HEK293 (cell line): ENCODE measurements at regions not wholly inside any gene's neighbourhood (a gene's known extent, or its start where the extent isn't known, plus 50 kb on each side); places are given as distances from the start of the nearest gene placed in this dataset.

Source experiments
- SALL2 ChIP-seq: fragments of 450-650 bp; formaldehyde crosslinking; IDR thresholded peaks from 2 replicates; pipeline ENCODE4 v1.5.0; 2017; ENCODE audit warnings: missing biosample characterization, mild to moderate bottlenecking, missing genetic modification characterization, borderline replicate concordance
- ZBTB8A ChIP-seq: fragments of 450-650 bp; formaldehyde crosslinking; IDR thresholded peaks from 2 replicates; pipeline ENCODE4 v1.5.1; 2016; ENCODE audit warnings: missing biosample characterization, missing genetic modification characterization
- ZNF121 ChIP-seq: fragments of 450-650 bp; formaldehyde crosslinking; IDR thresholded peaks from 2 replicates; pipeline ENCODE4 v1.5.1; 2016; ENCODE audit warnings: missing biosample characterization, missing genetic modification characterization
- ZNF311 ChIP-seq: fragments of 450-650 bp; formaldehyde crosslinking; IDR thresholded peaks from 2 replicates; pipeline ENCODE4 v1.5.1; 2017; ENCODE audit warnings: missing biosample characterization, missing genetic modification characterization, borderline replicate concordance
- ZNF423 ChIP-seq: fragments of 450-650 bp; formaldehyde crosslinking; IDR thresholded peaks from 2 replicates; pipeline ENCODE4 v1.5.1; 2016; ENCODE audit warnings: missing biosample characterization, missing genetic modification characterization
- ZNF639 ChIP-seq: fragments of 450-650 bp; formaldehyde crosslinking; IDR thresholded peaks from 2 replicates; pipeline ENCODE4 v1.5.1; 2016; ENCODE audit warnings: missing biosample characterization, missing genetic modification characterization
- ZSCAN16 ChIP-seq: fragments of 450-650 bp; formaldehyde crosslinking; IDR thresholded peaks from 2 replicates; pipeline ENCODE4 v1.5.1; 2016; ENCODE audit warnings: missing biosample characterization, missing genetic modification characterization
- TF ChIP-seq, protein P1 (sequence below): fragments of 450-650 bp; formaldehyde crosslinking; IDR thresholded peaks from 2 replicates; pipeline ENCODE4 v1.5.1; 2016; ENCODE audit warnings: missing biosample characterization, missing genetic modification characterization

DNA sequence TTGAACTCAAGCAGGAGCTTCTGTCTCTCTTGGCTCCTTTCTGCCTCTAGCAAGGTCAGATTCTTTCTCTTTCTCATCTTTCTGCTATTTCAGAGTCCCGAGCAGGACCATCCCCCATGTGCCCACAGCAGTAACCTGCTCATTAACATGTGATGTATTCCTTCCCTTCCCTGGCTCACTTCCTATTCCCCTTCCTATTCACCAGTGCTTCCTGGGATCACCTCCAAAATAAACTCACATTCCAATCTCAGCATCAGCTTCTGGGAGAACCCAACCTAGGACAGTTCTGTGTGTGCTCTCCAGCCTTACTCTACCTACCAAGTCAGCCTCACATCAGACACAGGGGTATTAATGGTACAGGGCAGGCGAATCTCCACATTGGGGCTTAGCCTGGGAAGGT lies 546.4 kb upstream of the SALL1 start:
- TF ChIP-seq, protein P1, sequence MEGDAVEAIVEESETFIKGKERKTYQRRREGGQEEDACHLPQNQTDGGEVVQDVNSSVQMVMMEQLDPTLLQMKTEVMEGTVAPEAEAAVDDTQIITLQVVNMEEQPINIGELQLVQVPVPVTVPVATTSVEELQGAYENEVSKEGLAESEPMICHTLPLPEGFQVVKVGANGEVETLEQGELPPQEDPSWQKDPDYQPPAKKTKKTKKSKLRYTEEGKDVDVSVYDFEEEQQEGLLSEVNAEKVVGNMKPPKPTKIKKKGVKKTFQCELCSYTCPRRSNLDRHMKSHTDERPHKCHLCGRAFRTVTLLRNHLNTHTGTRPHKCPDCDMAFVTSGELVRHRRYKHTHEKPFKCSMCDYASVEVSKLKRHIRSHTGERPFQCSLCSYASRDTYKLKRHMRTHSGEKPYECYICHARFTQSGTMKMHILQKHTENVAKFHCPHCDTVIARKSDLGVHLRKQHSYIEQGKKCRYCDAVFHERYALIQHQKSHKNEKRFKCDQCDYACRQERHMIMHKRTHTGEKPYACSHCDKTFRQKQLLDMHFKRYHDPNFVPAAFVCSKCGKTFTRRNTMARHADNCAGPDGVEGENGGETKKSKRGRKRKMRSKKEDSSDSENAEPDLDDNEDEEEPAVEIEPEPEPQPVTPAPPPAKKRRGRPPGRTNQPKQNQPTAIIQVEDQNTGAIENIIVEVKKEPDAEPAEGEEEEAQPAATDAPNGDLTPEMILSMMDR (tag by site-specific recombination): no peak
- TF ChIP-seq ZNF423 (tag by site-specific recombination): no peak
- no peak for TF ChIP-seq ZNF639 (tag by site-specific recombination)
- TF ChIP-seq ZNF311 (tag by site-specific recombination): no peak
- no peak for TF ChIP-seq ZBTB8A (tag by site-specific recombination)
- no peak for TF ChIP-seq ZSCAN16 (tag by site-specific recombination)
- no peak for TF ChIP-seq ZNF121 (tag by site-specific recombination)
- TF ChIP-seq SALL2 (tag by site-specific recombination): no peak
